GM23338 (cell line): ENCODE measurements at regions not wholly inside any gene's neighbourhood (a gene's known extent, or its start where the extent isn't known, plus 50 kb on each side); places are given as distances from the start of the nearest gene placed in this dataset.

Experiments used
- ATAC-seq: fragments of 200-7000 bp; cut with Tn5 transposase; 3 replicates; pipeline ENCODE4 v1.9.1; 2020
- DNase-seq: peaks from one replicate; pipeline ENCODE4 v3.0.0-alpha.2; 2015; ENCODE audit warnings: low spot score
- H2AFZ ChIP-seq: fragments of 200-600 bp; sonication (generic); 2 replicates; pipeline ENCODE4 v1.8.0; 2016; ENCODE audit warnings: antibody characterized with exemption, mild to moderate bottlenecking, moderate library complexity
- H3F3A ChIP-seq: fragments of 200-600 bp; sonication (generic); replicated peaks from 2 replicates; pipeline ENCODE4 v1.8.0; 2017; ENCODE audit warnings: antibody characterized with exemption, mixed run types, low read depth
- H3K27ac ChIP-seq: fragments of 200-600 bp; sonication (generic); 2 replicates; pipeline ENCODE4 v1.6.1; 2016; ENCODE audit warnings: low read depth
- H3K27me3 ChIP-seq: fragments of 200-600 bp; sonication (generic); 2 replicates; pipeline ENCODE4 v1.8.0; 2016; ENCODE audit warnings: mild to moderate bottlenecking, mixed run types, moderate library complexity; ENCODE audit not compliant: insufficient read depth
- H3K36me3 ChIP-seq: fragments of 200-600 bp; sonication (generic); 2 replicates; pipeline ENCODE4 v1.8.0; 2016; ENCODE audit warnings: mild to moderate bottlenecking; ENCODE audit not compliant: insufficient read depth
- H3K4me1 ChIP-seq: fragments of 200-600 bp; sonication (generic); 2 replicates; pipeline ENCODE4 v1.8.0; 2016; ENCODE audit warnings: mild to moderate bottlenecking, moderate library complexity; ENCODE audit not compliant: insufficient read depth
- H3K4me2 ChIP-seq: fragments of 200-600 bp; sonication (generic); 2 replicates; pipeline ENCODE4 v1.7.1; 2017; ENCODE audit warnings: mixed run types
- H3K4me3 ChIP-seq: fragments of 200-600 bp; sonication (generic); 2 replicates; pipeline ENCODE4 v1.6.1; 2016; ENCODE audit warnings: mixed run types
- H3K79me2 ChIP-seq: fragments of 200-600 bp; sonication (generic); replicated peaks from 2 replicates; pipeline ENCODE4 v1.8.0; 2017; ENCODE audit warnings: mild to moderate bottlenecking; ENCODE audit not compliant: insufficient read depth
- H3K9me2 ChIP-seq: fragments of 200-600 bp; sonication (generic); 2 replicates; pipeline ENCODE4 v1.8.0; 2017; ENCODE audit not compliant: insufficient read depth
- H4K20me1 ChIP-seq: fragments of 200-600 bp; sonication (generic); replicated peaks from 2 replicates; pipeline ENCODE4 v1.8.0; 2017; ENCODE audit warnings: mild to moderate bottlenecking; ENCODE audit not compliant: insufficient read depth
- H3K27ac Mint-ChIP-seq: 2 replicates; pipeline ENCODE4 v1.8.0; 2020; ENCODE audit warnings: inconsistent platforms, mild to moderate bottlenecking, moderate library complexity, mixed read lengths
- H3K27me3 Mint-ChIP-seq: 3 replicates; pipeline ENCODE4 v1.8.0; 2022; ENCODE audit warnings: low read depth, mild to moderate bottlenecking, moderate library complexity, mixed read lengths, inconsistent platforms; ENCODE audit not compliant: insufficient read depth, poor library complexity
- H3K36me3 Mint-ChIP-seq: 3 replicates; pipeline ENCODE4 v1.8.0; 2021; ENCODE audit warnings: low read depth, mild to moderate bottlenecking, inconsistent platforms, moderate library complexity, mixed read lengths
- H3K4me1 Mint-ChIP-seq: 3 replicates; pipeline ENCODE4 v1.8.0; 2020; ENCODE audit warnings: mild to moderate bottlenecking, inconsistent platforms, mixed read lengths
- H3K4me3 Mint-ChIP-seq: 3 replicates; pipeline ENCODE4 v1.8.0; 2021; ENCODE audit warnings: moderate library complexity, mild to moderate bottlenecking, inconsistent platforms, mixed read lengths
- H3K9me3 Mint-ChIP-seq: 3 replicates; pipeline ENCODE4 v1.8.0; 2020; ENCODE audit warnings: moderate library complexity, mild to moderate bottlenecking, inconsistent platforms, mixed read lengths
- CREB1 ChIP-seq: fragments of 250-450 bp; sonication (Bioruptor Pico); IDR thresholded peaks from 2 replicates; pipeline ENCODE4 v1.5.0; 2020; ENCODE audit warnings: low read depth, mild to moderate bottlenecking, moderate library complexity
- CTCF ChIP-seq, 2 experiments: fragments of 200-600 bp in 1 of 2; sonication (generic) in 1 of 2; conservative IDR thresholded peaks; 2 replicates each; pipeline versions ENCODE4 v1.5.1 to v1.6.1; 2016 to 2017; ENCODE audit warnings: antibody characterized with exemption in 2 of 2, low read depth in 2 of 2, mild to moderate bottlenecking in 2 of 2, moderate library complexity in 1 of 2
- ETS1 ChIP-seq: IDR thresholded peaks from 2 replicates; pipeline ENCODE4 v1.6.1; 2016; ENCODE audit warnings: antibody characterized with exemption
- EZH2 ChIP-seq: fragments of 200-600 bp; sonication (generic); IDR thresholded peaks from one replicate; pipeline ENCODE4 v1.8.0; 2017; ENCODE audit warnings: antibody characterized with exemption, mild to moderate bottlenecking, low read depth; ENCODE audit not compliant: unreplicated experiment
- EZH2phosphoT487 ChIP-seq: fragments of 200-600 bp; sonication (generic); IDR thresholded peaks from one replicate; pipeline ENCODE4 v1.8.1; 2018; ENCODE audit warnings: antibody characterized with exemption; ENCODE audit not compliant: unreplicated experiment
- JUNB ChIP-seq: IDR thresholded peaks from one replicate; pipeline ENCODE4 v1.6.1; 2016; ENCODE audit warnings: antibody characterized with exemption; ENCODE audit not compliant: unreplicated experiment
- NANOG ChIP-seq: IDR thresholded peaks from 2 replicates; pipeline ENCODE4 v1.6.1; 2016; ENCODE audit warnings: antibody characterized with exemption, borderline replicate concordance
- POLR2AphosphoS5 ChIP-seq: IDR thresholded peaks from 2 replicates; pipeline ENCODE4 v1.6.1; 2016; ENCODE audit warnings: antibody characterized with exemption, low read depth
- REST ChIP-seq: IDR thresholded peaks from one replicate; pipeline ENCODE4 v1.6.1; 2018; ENCODE audit warnings: antibody characterized with exemption; ENCODE audit not compliant: unreplicated experiment
- STAT1 ChIP-seq: IDR thresholded peaks from one replicate; pipeline ENCODE4 v1.6.1; 2016; ENCODE audit warnings: antibody characterized with exemption; ENCODE audit not compliant: unreplicated experiment
- ZNF114 ChIP-seq: fragments of 250-450 bp; sonication (Bioruptor Pico); IDR thresholded peaks from 2 replicates; pipeline ENCODE4 v1.5.0; 2020; ENCODE audit warnings: mild to moderate bottlenecking, moderate library complexity
- ZNF331 ChIP-seq: fragments of 250-450 bp; sonication (Bioruptor Pico); IDR thresholded peaks from 2 replicates; pipeline ENCODE4 v1.5.0; 2020; ENCODE audit warnings: low read depth, mild to moderate bottlenecking, moderate library complexity

- TF ChIP-seq CTCF (conservative IDR thresholded peaks at IDR 0.05; ENCODE audit: low read depth in 2 of 2): no peak
- no peak for TF ChIP-seq POLR2AphosphoS5
- no peak for TF ChIP-seq NANOG
- no peak for TF ChIP-seq ETS1
- no peak for TF ChIP-seq EZH2
- TF ChIP-seq REST: no peak
- TF ChIP-seq ZNF331: no peak
These were observed 300.4 kb upstream of the ZNF608 start (continued) for GRCh38 chr5:125046838-125047237.

GRCh38 chr5:125047871-125048270 is 301.4 kb upstream of the ZNF608 start:
- no peaks in the 10 kb centered on the region for H3K27me3 Mint-ChIP-seq
- H3K4me2 ChIP-seq: no peak overlapping the region
- no peaks in the 10 kb centered on the region for H4K20me1 ChIP-seq
- H3F3A ChIP-seq: 0 out of 2 replicates have a peak, but pooled peaks cover 4% of the 10 kb centered on the region
- ATAC-seq (no peak), DNase-seq (no peak)
- no peaks in the 10 kb centered on the region for H3K36me3 ChIP-seq
- no peak overlapping the region for H3K4me3 Mint-ChIP-seq
- H3K79me2 ChIP-seq: no peaks in the 10 kb centered on the region
- H2AFZ ChIP-seq: no peak overlapping the region
- H3K4me1 ChIP-seq: peaks cover 29% of the 10 kb centered on the region
- no peaks in the 10 kb centered on the region for H3K27me3 ChIP-seq
- H3K27ac Mint-ChIP-seq: no peak overlapping the region
- no peaks in the 10 kb centered on the region for H3K9me2 ChIP-seq
- H3K27ac ChIP-seq: no peak overlapping the region
- peaks cover 29% of the 10 kb centered on the region for H3K4me1 Mint-ChIP-seq
- no peak overlapping the region for H3K4me3 ChIP-seq
- no peaks in the 10 kb centered on the region for H3K9me3 Mint-ChIP-seq
- peaks cover 3% of the 10 kb centered on the region; the same call in 2 of the 3 replicates for H3K36me3 Mint-ChIP-seq
- TF ChIP-seq ZNF114 (no peak), ETS1 (no peak), EZH2phosphoT487 (no peak), REST (no peak), EZH2 (no peak), CTCF (conservative IDR thresholded peaks at IDR 0.05; ENCODE audit: low read depth in 2 of 2) (no peak), STAT1 (no peak), JUNB (no peak), CREB1 (no peak), NANOG (no peak)
